GM23338 (cell line): ENCODE measurements at regions not wholly inside any gene's neighbourhood (a gene's known extent, or its start where the extent isn't known, plus 50 kb on each side); places are given as distances from the start of the nearest gene placed in this dataset.

Source experiments
- ATAC-seq: fragments of 200-7000 bp; cut with Tn5 transposase; 3 replicates; pipeline ENCODE4 v1.9.1; 2020
- DNase-seq: peaks from one replicate; pipeline ENCODE4 v3.0.0-alpha.2; 2015; ENCODE audit warnings: low spot score
- H2AFZ ChIP-seq: fragments of 200-600 bp; sonication (generic); 2 replicates; pipeline ENCODE4 v1.8.0; 2016; ENCODE audit warnings: antibody characterized with exemption, mild to moderate bottlenecking, moderate library complexity
- H3F3A ChIP-seq: fragments of 200-600 bp; sonication (generic); replicated peaks from 2 replicates; pipeline ENCODE4 v1.8.0; 2017; ENCODE audit warnings: antibody characterized with exemption, mixed run types, low read depth
- H3K27ac ChIP-seq: fragments of 200-600 bp; sonication (generic); 2 replicates; pipeline ENCODE4 v1.6.1; 2016; ENCODE audit warnings: low read depth
- H3K27me3 ChIP-seq: fragments of 200-600 bp; sonication (generic); 2 replicates; pipeline ENCODE4 v1.8.0; 2016; ENCODE audit warnings: mild to moderate bottlenecking, mixed run types, moderate library complexity; ENCODE audit not compliant: insufficient read depth
- H3K36me3 ChIP-seq: fragments of 200-600 bp; sonication (generic); 2 replicates; pipeline ENCODE4 v1.8.0; 2016; ENCODE audit warnings: mild to moderate bottlenecking; ENCODE audit not compliant: insufficient read depth
- H3K4me1 ChIP-seq: fragments of 200-600 bp; sonication (generic); 2 replicates; pipeline ENCODE4 v1.8.0; 2016; ENCODE audit warnings: mild to moderate bottlenecking, moderate library complexity; ENCODE audit not compliant: insufficient read depth
- H3K4me2 ChIP-seq: fragments of 200-600 bp; sonication (generic); 2 replicates; pipeline ENCODE4 v1.7.1; 2017; ENCODE audit warnings: mixed run types
- H3K4me3 ChIP-seq: fragments of 200-600 bp; sonication (generic); 2 replicates; pipeline ENCODE4 v1.6.1; 2016; ENCODE audit warnings: mixed run types
- H3K79me2 ChIP-seq: fragments of 200-600 bp; sonication (generic); replicated peaks from 2 replicates; pipeline ENCODE4 v1.8.0; 2017; ENCODE audit warnings: mild to moderate bottlenecking; ENCODE audit not compliant: insufficient read depth
- H3K9me2 ChIP-seq: fragments of 200-600 bp; sonication (generic); 2 replicates; pipeline ENCODE4 v1.8.0; 2017; ENCODE audit not compliant: insufficient read depth
- H4K20me1 ChIP-seq: fragments of 200-600 bp; sonication (generic); replicated peaks from 2 replicates; pipeline ENCODE4 v1.8.0; 2017; ENCODE audit warnings: mild to moderate bottlenecking; ENCODE audit not compliant: insufficient read depth
- H3K27ac Mint-ChIP-seq: 2 replicates; pipeline ENCODE4 v1.8.0; 2020; ENCODE audit warnings: inconsistent platforms, mild to moderate bottlenecking, moderate library complexity, mixed read lengths
- H3K27me3 Mint-ChIP-seq: 3 replicates; pipeline ENCODE4 v1.8.0; 2022; ENCODE audit warnings: low read depth, mild to moderate bottlenecking, moderate library complexity, mixed read lengths, inconsistent platforms; ENCODE audit not compliant: insufficient read depth, poor library complexity
- H3K36me3 Mint-ChIP-seq: 3 replicates; pipeline ENCODE4 v1.8.0; 2021; ENCODE audit warnings: low read depth, mild to moderate bottlenecking, inconsistent platforms, moderate library complexity, mixed read lengths
- H3K4me1 Mint-ChIP-seq: 3 replicates; pipeline ENCODE4 v1.8.0; 2020; ENCODE audit warnings: mild to moderate bottlenecking, inconsistent platforms, mixed read lengths
- H3K4me3 Mint-ChIP-seq: 3 replicates; pipeline ENCODE4 v1.8.0; 2021; ENCODE audit warnings: moderate library complexity, mild to moderate bottlenecking, inconsistent platforms, mixed read lengths
- H3K9me3 Mint-ChIP-seq: 3 replicates; pipeline ENCODE4 v1.8.0; 2020; ENCODE audit warnings: moderate library complexity, mild to moderate bottlenecking, inconsistent platforms, mixed read lengths
- CREB1 ChIP-seq: fragments of 250-450 bp; sonication (Bioruptor Pico); IDR thresholded peaks from 2 replicates; pipeline ENCODE4 v1.5.0; 2020; ENCODE audit warnings: low read depth, mild to moderate bottlenecking, moderate library complexity
- EZH2 ChIP-seq: fragments of 200-600 bp; sonication (generic); IDR thresholded peaks from one replicate; pipeline ENCODE4 v1.8.0; 2017; ENCODE audit warnings: antibody characterized with exemption, mild to moderate bottlenecking, low read depth; ENCODE audit not compliant: unreplicated experiment
- EZH2phosphoT487 ChIP-seq: fragments of 200-600 bp; sonication (generic); IDR thresholded peaks from one replicate; pipeline ENCODE4 v1.8.1; 2018; ENCODE audit warnings: antibody characterized with exemption; ENCODE audit not compliant: unreplicated experiment
- JUNB ChIP-seq: IDR thresholded peaks from one replicate; pipeline ENCODE4 v1.6.1; 2016; ENCODE audit warnings: antibody characterized with exemption; ENCODE audit not compliant: unreplicated experiment
- NANOG ChIP-seq: IDR thresholded peaks from 2 replicates; pipeline ENCODE4 v1.6.1; 2016; ENCODE audit warnings: antibody characterized with exemption, borderline replicate concordance
- POLR2AphosphoS5 ChIP-seq: IDR thresholded peaks from 2 replicates; pipeline ENCODE4 v1.6.1; 2016; ENCODE audit warnings: antibody characterized with exemption, low read depth
- ZNF331 ChIP-seq: fragments of 250-450 bp; sonication (Bioruptor Pico); IDR thresholded peaks from 2 replicates; pipeline ENCODE4 v1.5.0; 2020; ENCODE audit warnings: low read depth, mild to moderate bottlenecking, moderate library complexity
- TF ChIP-seq, protein P1 (sequence below): fragments of 250-450 bp; sonication (Bioruptor Pico); IDR thresholded peaks from 2 replicates; pipeline ENCODE4 v1.5.0; 2020; ENCODE audit warnings: mild to moderate bottlenecking, moderate library complexity
- TF ChIP-seq, protein P2 (sequence below), 2 experiments: fragments of 200-600 bp in 1 of 2; sonication (generic) in 1 of 2; conservative IDR thresholded peaks; 2 replicates each; pipeline versions ENCODE4 v1.5.1 to v1.6.1; 2016 to 2017; ENCODE audit warnings: antibody characterized with exemption in 2 of 2, low read depth in 2 of 2, mild to moderate bottlenecking in 2 of 2, moderate library complexity in 1 of 2
- TF ChIP-seq, protein P3 (sequence below): IDR thresholded peaks from 2 replicates; pipeline ENCODE4 v1.6.1; 2016; ENCODE audit warnings: antibody characterized with exemption
- TF ChIP-seq, protein P4 (sequence below): IDR thresholded peaks from one replicate; pipeline ENCODE4 v1.6.1; 2018; ENCODE audit warnings: antibody characterized with exemption; ENCODE audit not compliant: unreplicated experiment

DNA sequence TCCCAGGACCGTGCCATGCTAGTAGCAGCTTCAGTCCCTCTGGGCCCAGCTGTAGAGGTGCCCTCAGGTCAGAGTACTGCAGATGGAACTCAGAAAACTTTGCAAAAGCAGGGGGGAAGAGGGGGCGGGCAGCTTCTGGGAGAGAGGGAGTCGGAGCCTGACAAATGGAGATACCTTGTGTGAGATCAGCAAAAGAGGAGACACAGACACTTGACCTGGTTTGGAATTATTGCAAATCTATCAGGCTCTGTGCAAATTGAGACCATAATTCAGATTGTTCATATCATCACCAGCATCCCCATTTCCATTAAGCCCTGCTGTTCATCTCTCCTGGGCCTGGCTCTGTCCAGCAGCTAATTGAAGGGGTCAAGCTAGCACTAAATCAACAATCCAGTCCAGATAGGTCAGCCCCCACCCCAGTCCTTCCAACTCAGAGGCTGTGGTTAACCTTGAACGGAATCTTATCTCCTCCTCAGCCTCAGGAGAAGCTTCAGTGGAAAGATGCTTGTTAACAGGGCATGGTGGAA lies 292.6 kb upstream of the PLET1 start:
- no peaks in the 10 kb centered on the region for H3K9me3 Mint-ChIP-seq
- no peak overlapping the region for H3K27ac Mint-ChIP-seq
- H3K4me1 Mint-ChIP-seq = peaks cover 16% of the 10 kb centered on the region
- H3K4me2 ChIP-seq = no peak overlapping the region
- TF ChIP-seq EZH2phosphoT487 (no peak), ZNF331 (CRISPR knock-in tag) (no peak), CREB1 (CRISPR knock-in tag) (no peak), NANOG (no peak), EZH2 (no peak), JUNB (no peak), POLR2AphosphoS5 (no peak)
- TF ChIP-seq, protein P1, sequence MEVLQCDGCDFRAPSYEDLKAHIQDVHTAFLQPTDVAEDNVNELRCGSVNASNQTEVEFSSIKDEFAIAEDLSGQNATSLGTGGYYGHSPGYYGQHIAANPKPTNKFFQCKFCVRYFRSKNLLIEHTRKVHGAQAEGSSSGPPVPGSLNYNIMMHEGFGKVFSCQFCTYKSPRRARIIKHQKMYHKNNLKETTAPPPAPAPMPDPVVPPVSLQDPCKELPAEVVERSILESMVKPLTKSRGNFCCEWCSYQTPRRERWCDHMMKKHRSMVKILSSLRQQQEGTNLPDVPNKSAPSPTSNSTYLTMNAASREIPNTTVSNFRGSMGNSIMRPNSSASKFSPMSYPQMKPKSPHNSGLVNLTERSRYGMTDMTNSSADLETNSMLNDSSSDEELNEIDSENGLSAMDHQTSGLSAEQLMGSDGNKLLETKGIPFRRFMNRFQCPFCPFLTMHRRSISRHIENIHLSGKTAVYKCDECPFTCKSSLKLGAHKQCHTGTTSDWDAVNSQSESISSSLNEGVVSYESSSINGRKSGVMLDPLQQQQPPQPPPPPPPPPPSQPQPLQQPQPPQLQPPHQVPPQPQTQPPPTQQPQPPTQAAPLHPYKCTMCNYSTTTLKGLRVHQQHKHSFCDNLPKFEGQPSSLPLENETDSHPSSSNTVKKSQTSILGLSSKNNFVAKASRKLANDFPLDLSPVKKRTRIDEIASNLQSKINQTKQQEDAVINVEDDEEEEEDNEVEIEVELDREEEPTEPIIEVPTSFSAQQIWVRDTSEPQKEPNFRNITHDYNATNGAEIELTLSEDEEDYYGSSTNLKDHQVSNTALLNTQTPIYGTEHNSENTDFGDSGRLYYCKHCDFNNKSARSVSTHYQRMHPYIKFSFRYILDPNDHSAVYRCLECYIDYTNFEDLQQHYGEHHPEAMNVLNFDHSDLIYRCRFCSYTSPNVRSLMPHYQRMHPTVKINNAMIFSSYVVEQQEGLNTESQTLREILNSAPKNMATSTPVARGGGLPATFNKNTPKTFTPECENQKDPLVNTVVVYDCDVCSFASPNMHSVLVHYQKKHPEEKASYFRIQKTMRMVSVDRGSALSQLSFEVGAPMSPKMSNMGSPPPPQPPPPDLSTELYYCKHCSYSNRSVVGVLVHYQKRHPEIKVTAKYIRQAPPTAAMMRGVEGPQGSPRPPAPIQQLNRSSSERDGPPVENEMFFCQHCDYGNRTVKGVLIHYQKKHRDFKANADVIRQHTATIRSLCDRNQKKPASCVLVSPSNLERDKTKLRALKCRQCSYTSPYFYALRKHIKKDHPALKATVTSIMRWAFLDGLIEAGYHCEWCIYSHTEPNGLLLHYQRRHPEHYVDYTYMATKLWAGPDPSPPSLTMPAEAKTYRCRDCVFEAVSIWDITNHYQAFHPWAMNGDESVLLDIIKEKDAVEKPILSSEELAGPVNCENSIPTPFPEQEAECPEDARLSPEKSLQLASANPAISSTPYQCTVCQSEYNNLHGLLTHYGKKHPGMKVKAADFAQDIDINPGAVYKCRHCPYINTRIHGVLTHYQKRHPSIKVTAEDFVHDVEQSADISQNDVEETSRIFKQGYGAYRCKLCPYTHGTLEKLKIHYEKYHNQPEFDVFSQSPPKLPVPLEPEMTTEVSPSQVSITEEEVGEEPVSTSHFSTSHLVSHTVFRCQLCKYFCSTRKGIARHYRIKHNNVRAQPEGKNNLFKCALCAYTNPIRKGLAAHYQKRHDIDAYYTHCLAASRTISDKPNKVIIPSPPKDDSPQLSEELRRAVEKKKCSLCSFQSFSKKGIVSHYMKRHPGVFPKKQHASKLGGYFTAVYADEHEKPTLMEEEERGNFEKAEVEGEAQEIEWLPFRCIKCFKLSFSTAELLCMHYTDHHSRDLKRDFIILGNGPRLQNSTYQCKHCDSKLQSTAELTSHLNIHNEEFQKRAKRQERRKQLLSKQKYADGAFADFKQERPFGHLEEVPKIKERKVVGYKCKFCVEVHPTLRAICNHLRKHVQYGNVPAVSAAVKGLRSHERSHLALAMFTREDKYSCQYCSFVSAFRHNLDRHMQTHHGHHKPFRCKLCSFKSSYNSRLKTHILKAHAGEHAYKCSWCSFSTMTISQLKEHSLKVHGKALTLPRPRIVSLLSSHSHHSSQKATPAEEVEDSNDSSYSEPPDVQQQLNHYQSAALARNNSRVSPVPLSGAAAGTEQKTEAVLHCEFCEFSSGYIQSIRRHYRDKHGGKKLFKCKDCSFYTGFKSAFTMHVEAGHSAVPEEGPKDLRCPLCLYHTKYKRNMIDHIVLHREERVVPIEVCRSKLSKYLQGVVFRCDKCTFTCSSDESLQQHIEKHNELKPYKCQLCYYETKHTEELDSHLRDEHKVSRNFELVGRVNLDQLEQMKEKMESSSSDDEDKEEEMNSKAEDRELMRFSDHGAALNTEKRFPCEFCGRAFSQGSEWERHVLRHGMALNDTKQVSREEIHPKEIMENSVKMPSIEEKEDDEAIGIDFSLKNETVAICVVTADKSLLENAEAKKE (CRISPR knock-in tag) = no peak
- TF ChIP-seq, protein P2, sequence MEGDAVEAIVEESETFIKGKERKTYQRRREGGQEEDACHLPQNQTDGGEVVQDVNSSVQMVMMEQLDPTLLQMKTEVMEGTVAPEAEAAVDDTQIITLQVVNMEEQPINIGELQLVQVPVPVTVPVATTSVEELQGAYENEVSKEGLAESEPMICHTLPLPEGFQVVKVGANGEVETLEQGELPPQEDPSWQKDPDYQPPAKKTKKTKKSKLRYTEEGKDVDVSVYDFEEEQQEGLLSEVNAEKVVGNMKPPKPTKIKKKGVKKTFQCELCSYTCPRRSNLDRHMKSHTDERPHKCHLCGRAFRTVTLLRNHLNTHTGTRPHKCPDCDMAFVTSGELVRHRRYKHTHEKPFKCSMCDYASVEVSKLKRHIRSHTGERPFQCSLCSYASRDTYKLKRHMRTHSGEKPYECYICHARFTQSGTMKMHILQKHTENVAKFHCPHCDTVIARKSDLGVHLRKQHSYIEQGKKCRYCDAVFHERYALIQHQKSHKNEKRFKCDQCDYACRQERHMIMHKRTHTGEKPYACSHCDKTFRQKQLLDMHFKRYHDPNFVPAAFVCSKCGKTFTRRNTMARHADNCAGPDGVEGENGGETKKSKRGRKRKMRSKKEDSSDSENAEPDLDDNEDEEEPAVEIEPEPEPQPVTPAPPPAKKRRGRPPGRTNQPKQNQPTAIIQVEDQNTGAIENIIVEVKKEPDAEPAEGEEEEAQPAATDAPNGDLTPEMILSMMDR (conservative IDR thresholded peaks at IDR 0.05; ENCODE audit: low read depth in 2 of 2) = no peak
- TF ChIP-seq, protein P3, sequence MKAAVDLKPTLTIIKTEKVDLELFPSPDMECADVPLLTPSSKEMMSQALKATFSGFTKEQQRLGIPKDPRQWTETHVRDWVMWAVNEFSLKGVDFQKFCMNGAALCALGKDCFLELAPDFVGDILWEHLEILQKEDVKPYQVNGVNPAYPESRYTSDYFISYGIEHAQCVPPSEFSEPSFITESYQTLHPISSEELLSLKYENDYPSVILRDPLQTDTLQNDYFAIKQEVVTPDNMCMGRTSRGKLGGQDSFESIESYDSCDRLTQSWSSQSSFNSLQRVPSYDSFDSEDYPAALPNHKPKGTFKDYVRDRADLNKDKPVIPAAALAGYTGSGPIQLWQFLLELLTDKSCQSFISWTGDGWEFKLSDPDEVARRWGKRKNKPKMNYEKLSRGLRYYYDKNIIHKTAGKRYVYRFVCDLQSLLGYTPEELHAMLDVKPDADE = no peak
- TF ChIP-seq, protein P4, sequence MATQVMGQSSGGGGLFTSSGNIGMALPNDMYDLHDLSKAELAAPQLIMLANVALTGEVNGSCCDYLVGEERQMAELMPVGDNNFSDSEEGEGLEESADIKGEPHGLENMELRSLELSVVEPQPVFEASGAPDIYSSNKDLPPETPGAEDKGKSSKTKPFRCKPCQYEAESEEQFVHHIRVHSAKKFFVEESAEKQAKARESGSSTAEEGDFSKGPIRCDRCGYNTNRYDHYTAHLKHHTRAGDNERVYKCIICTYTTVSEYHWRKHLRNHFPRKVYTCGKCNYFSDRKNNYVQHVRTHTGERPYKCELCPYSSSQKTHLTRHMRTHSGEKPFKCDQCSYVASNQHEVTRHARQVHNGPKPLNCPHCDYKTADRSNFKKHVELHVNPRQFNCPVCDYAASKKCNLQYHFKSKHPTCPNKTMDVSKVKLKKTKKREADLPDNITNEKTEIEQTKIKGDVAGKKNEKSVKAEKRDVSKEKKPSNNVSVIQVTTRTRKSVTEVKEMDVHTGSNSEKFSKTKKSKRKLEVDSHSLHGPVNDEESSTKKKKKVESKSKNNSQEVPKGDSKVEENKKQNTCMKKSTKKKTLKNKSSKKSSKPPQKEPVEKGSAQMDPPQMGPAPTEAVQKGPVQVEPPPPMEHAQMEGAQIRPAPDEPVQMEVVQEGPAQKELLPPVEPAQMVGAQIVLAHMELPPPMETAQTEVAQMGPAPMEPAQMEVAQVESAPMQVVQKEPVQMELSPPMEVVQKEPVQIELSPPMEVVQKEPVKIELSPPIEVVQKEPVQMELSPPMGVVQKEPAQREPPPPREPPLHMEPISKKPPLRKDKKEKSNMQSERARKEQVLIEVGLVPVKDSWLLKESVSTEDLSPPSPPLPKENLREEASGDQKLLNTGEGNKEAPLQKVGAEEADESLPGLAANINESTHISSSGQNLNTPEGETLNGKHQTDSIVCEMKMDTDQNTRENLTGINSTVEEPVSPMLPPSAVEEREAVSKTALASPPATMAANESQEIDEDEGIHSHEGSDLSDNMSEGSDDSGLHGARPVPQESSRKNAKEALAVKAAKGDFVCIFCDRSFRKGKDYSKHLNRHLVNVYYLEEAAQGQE = no peak
- H4K20me1 ChIP-seq = no peaks in the 10 kb centered on the region
- no peaks in the 10 kb centered on the region for H3K36me3 ChIP-seq
- H3F3A ChIP-seq = no peaks in the 10 kb centered on the region
- peaks cover 11% of the 10 kb centered on the region for H3K9me2 ChIP-seq
- H3K27me3 Mint-ChIP-seq = peaks cover 2% of the 10 kb centered on the region
- peaks cover 6% of the 10 kb centered on the region; the same call in 1 of the 2 replicates for H3K4me1 ChIP-seq
- H3K79me2 ChIP-seq = no peaks in the 10 kb centered on the region
- no peaks in the 10 kb centered on the region for H3K36me3 Mint-ChIP-seq
- no peak overlapping the region for H3K4me3 Mint-ChIP-seq
- H3K27ac ChIP-seq = no peak overlapping the region
- H2AFZ ChIP-seq = no peak overlapping the region
- no peak overlapping the region for H3K4me3 ChIP-seq
- H3K27me3 ChIP-seq = no peaks in the 10 kb centered on the region
- ATAC-seq (no peak), DNase-seq (no peak)
